ENCODE measurements at regions not wholly inside any gene's neighbourhood (a gene's known extent, or its start where the extent isn't known, plus 50 kb on each side); places are given as distances from the start of the nearest gene placed in this dataset.

DNA sequence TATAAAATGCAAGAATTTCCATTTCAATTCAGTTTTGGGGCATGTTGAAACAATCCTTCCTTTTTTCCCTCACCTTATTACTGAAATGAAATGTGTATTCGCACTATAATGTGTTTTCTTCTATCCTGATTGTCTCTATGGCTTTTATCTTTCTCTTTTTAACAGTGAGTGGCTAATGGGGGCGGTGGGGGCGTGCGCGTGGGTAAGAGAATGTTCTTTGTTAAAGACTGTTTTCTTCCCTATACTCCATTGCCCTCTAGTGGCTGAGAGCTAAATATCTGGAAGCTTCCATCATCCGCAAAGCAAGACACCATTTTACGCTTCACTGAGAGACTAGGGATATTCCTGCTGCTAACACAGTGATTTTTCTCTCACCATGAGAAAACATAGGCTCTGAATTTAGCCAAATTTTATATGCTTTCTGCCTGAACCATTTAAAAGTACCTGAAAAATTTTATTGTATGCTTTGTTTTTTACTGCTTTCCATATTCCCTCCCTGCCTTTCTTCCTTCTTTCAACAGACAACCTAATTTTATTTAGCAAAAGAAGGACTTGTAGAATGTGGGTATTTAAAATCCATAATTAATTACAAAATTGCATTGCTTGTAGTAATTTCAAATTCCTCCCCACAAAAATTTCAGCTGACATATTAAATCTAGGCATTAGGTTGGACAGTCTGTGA is 194.0 kb downstream of the GASK1B start:
- in situ Hi-C loops (cut with HindIII; ENCODE audit: low sequenced_read_pairs), result no loop called here

DNA sequence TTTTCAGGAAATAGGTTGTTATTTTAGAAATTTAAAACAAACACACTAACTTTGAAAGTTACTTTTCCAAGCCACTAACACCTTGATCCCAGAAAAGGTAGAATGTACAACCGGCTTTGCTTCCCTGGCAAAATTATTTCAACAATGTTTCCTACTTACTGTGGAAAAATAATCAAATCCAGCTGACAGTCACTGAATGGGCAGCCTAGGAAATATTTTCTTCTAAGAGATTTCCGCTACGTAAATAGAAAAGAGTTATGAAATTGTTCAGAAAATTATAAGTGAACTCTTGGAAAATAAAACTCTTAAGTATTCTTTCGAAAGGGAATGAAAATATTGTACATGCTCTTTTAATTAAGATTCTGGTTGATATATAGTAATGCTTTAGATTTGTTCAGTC is 195.7 kb downstream of the GASK1B start:
- in situ Hi-C loops (cut with HindIII; ENCODE audit: low sequenced_read_pairs), result no loop called here

DNA sequence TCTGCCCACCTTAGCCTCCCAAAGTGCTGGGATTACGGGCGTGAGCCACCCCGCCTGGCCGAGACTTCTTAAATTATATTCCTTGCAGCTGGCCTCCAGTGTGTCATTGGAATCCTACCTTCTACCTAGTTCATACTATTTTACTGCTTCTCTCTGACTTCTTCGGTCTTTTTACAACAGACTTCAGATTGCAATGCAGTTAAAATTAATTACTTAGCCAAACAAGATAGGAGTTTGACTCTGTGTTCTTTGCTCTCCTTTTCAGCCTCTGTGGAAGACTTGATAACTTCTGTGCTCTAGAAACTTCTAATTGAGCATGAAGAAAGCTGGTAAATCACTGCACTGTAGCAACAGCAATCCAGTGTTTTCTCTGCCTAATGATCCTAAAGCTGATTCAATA is 199.5 kb downstream of the GASK1B start:
- in situ Hi-C loops (cut with HindIII; ENCODE audit: low sequenced_read_pairs), result loop anchor here (25.0 kb wide), 1 partner anchor 761 kb away; the partner anchor contains the start of gene GRIA2

DNA sequence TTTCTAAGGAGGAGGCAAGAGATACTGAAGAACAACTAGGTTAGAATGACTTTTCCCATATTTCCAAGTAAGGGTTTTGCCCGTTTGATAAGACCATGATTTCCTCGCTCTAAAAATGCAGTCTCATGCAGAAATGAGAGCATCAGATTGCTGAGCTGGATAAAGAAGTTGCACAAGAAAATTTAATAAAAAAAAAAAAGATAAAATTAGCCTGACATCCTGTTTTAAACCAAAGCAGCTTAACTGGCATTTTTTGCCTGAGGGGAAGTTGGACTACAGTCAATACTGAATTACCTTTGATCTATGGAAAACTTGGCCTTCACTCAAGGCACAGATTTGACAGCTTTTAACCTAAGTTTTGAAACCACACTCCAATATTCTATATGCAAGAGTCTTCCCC is 208.4 kb downstream of the GASK1B start:
- in situ Hi-C loops (cut with HindIII; ENCODE audit: low sequenced_read_pairs), result loop anchor here (25.0 kb wide), 1 partner anchor 752 kb away; the partner anchor contains the start of gene GRIA2

DNA sequence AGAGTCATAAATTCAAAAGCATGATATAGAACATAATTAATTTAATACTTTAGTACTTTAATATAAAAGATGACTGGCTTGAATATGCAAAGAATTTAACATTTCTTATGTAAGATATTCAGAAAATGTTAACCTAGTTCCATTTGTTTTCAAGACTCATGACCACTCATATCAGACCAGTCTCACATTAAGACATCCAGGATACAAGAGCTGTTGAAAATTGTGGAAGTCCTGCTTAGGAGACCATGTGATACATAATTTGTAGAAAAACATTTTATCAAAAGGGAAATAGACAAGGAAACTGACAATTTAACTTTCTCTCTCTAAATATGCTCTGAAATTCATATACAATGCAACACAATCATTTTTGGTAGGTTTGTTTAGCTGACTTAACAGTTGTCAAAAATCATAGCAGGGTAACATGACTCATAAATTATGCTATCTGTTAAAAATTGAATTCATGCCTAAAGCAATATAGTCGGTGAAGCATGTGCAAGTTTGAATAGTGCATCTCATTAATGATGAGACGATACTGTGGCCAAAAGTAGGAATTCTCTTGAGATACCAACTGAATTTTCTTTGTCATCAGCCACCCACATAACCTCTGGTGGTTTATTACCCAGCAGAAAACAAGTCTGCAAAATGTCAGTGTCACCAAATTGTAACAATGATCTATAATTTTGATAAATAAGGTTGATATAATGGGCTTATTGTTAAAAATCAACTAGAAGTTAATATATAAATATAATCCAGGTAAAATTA is 211.4 kb downstream of the GASK1B start:
- in situ Hi-C loops (cut with HindIII; ENCODE audit: low sequenced_read_pairs), result loop anchor here (25.0 kb wide), 1 partner anchor 749 kb away; the partner anchor contains the start of gene GRIA2

DNA sequence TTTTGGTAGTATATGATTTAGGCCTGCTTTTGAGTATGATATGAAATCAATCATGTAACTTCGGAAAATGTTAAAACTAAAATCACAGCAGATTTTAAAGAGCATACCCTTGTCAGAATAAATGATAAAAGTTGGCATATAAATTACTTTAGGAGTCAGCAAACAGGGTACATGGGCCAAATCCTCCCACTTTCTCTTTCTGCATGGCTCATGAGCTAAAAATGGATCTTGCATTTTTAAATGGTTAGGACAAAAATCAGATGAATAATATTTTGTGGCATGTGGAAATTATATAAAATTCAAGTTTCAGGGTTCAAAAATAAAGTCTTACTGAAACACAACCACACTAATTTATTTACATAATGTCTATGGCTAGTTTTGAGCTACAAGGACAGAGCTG is 214.9 kb downstream of the GASK1B start:
- in situ Hi-C loops (cut with HindIII; ENCODE audit: low sequenced_read_pairs), result loop anchor here (25.0 kb wide), 1 partner anchor 746 kb away; the partner anchor contains the start of gene GRIA2

DNA sequence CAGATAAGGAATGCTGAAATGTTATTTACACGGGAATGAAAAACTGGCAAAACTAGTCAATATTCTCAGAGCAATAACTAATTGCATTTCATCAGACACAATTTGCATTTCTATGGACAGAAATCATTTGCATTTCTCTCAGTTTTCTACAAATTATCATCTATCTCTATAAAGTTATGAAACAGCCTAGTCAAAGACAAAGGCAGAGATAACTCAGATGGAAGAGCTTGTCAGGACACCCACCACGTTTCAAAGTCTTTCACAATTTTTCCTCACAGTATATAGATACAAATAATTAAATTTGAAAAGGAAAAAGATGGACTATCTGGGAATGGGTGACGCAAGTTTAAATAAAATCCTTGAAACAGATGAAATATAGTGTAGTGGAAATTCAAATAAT is 230.8 kb downstream of the GASK1B start:
- in situ Hi-C loops (cut with HindIII; ENCODE audit: low sequenced_read_pairs), result no loop called here

DNA sequence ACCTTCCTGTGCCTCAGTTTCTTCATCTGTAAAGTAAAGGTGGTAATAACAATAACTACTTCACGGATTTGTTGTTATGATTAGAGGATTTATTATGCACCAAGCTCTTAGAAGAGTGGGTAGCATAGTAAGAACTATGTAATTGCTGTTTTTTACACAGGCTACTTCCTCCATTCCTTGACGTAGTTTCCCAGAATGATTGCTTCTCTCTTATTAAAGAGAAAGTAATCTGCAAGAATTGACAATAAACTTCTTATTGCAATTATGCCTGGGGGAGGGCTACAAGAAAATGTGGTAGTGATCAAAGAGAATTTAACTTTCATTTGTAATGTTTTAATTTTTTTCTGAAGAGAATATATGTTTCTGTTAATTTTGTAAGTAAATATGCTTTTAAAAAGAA is 238.7 kb downstream of the GASK1B start:
- in situ Hi-C loops (cut with HindIII; ENCODE audit: low sequenced_read_pairs), result no loop called here

DNA sequence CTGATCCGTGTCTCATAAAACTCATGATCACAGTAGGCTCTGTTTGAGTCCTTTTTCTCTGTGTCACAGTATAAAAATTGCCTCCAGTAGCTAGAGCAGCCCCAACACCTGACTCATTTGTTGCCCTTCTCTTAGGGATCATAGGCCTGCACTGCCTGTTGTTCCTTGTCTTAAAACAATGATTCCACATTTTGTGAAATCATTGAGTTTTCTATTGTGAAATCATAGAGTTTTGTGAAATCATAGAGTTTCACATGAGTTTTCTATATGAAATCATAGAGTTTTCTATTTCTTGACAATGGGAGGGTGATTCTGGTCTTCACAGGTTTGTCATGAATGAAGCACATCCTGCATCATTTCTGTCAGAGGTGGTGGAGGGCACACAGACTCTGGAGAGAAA is 239.9 kb downstream of the GASK1B start:
- in situ Hi-C loops (cut with HindIII; ENCODE audit: low sequenced_read_pairs), result no loop called here

DNA sequence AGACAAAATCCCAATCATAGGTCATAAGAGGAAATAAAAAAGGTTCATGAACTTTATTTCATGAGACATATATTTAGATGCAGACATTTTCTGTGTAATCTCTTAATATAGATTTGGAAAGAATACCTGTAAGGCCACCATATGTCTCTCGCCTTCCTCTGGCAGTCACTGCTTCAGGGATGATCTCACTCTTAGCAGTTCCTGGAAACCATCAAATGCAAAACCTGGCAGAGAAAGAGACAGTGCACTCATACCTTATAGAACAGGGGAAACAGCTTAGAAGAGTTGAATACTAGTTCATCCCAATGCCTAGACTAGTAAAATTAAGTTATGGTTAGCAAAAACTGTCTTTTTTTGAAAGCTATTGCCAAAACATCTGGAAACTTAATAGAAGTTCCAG is 243.3 kb downstream of the GASK1B start:
- in situ Hi-C loops (cut with HindIII; ENCODE audit: low sequenced_read_pairs), result no loop called here

DNA sequence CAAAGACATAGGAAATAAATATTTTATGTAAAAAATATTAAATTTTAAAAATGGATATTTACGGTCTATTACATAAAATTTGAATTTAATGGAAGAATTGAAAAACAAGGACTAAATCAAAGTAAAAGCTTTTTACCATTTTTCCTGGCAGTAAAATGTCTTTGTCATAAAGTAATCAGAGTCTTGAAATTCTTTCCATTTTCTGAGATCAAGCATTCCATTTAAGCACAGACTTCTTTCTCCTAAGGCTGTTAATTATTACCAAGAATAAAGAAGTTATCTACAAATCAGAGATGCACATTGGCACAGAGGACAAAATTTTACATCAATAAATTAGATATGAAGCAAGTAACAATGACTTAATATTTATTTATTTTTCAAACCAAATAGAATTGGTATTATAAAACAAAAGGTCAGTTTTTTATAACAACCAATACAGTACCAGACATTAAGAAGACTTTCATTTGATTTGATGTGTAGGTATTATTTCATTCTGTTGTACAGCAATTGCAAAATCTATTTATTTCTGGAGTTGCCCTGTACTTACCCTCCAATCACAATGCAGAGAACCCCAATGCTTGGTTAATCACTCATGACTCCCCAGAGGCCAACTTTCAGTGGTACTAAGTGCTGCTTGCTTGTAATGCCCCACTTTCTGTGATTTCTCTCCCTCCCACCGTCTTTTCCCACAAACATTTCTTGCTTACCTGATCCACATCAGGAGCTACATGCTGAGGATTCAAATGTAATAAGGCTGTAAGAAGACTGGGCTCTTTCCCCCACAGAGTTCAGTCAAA is 254.6 kb downstream of the GASK1B start:
- in situ Hi-C loops (cut with HindIII; ENCODE audit: low sequenced_read_pairs), result no loop called here

DNA sequence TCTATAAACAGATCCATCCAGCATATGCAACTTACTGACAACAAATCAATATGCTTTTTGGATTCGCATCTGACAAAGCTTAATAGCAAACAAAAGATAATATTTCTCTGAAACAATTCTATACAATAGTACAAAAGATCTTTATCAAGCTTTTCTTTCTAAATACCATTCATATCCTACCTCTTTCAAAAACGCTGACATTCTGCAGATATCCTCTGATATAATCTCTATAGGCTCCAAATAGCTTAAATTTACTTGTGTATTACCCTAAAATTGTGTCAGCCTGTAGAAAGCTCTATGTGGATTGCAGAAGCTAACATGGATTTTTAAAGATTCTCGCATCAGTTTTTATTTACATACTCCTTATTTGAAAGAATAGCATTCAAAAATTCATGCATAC is 260.6 kb downstream of the GASK1B start:
- in situ Hi-C loops (cut with HindIII; ENCODE audit: low sequenced_read_pairs), result no loop called here

DNA sequence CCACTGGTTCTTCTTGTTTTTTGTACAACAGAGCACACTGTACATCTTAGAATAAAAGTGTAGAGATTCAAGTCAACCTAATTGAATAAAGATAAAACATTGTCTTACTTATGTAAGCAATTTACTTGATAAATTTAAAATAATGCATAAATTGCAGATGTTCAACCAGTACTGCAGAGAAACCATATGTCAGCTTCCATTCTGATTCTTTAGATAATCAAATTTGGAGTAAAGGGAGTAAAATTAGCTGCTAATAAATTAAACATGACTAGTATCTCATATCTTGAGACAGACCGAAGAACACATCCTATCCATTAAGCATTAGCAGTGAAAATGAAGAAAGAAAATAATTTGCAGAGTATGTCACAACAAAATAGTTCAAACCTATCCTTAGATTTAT is 261.2 kb downstream of the GASK1B start:
- in situ Hi-C loops (cut with HindIII; ENCODE audit: low sequenced_read_pairs), result no loop called here

DNA sequence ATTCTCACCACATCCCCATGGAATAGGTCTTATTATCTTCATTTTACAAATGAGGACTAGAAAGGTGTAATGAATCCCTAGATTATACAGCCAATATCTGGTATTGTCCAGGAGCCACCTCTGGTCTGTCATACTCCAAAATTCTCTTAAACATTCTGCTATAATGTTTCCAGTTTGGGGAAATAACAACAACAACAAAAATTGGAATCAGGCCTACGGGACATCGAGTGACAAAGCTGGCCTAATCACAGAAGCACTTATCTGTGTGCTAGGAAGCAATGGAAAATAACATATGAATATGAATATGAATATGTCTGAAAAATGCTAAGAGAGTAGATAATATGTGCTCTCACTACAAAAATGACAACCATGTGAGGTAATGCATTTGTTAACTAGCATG is 264.1 kb downstream of the GASK1B start:
- in situ Hi-C loops (cut with HindIII; ENCODE audit: low sequenced_read_pairs), result no loop called here

DNA sequence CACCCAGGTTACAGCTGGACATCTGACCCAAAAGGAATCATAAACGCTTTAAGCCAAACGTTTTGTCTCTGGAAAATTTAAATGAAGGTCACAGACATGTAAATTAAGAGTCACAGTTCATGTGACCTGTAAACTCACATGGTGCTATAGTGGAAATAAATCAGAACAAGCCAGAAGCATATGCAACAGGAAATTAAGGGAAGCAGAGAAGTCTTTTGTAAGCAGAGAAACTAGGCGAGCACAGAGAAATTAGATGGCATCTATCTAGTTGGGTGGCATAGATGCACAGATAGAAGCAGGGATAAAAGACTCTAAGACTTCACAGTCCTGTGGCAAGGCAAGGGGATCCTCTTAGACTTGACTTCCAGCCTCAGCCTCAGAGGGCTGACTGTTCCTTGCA is 264.8 kb downstream of the GASK1B start:
- in situ Hi-C loops (cut with HindIII; ENCODE audit: low sequenced_read_pairs), result no loop called here

DNA sequence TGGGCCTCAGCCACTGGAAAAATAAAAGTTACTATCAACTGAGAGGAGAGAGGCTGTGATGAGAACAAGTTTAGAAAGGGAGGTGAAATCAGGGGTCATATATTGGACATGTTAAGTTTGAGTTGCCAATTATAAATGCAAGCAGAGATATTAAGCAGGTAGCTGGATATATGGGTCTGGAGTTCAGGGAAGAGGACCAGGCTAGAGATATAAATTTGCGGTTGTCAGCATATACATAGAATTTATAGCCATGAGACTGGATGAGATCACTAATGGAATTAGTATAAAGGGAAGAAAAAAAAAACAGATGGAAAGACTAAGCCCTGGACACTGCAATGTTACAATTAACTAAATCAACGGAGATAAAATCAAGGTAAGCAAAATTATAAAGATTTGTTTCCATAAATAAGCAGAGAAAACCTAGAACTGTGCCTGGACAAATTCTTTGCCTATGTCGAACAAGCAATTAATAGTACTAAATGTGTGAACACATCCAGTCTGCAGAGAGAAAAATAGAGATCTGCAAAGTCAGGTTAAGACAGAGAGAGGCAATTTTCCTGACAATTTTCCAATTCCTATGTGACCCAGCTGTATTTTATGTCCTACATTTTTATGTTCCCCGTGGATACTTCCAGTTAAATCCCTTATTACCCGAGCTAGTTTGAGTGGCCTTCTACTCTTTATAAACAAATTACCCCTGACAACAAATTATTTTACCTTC is 265.4 kb downstream of the GASK1B start:
- in situ Hi-C loops (cut with HindIII; ENCODE audit: low sequenced_read_pairs), result no loop called here

DNA sequence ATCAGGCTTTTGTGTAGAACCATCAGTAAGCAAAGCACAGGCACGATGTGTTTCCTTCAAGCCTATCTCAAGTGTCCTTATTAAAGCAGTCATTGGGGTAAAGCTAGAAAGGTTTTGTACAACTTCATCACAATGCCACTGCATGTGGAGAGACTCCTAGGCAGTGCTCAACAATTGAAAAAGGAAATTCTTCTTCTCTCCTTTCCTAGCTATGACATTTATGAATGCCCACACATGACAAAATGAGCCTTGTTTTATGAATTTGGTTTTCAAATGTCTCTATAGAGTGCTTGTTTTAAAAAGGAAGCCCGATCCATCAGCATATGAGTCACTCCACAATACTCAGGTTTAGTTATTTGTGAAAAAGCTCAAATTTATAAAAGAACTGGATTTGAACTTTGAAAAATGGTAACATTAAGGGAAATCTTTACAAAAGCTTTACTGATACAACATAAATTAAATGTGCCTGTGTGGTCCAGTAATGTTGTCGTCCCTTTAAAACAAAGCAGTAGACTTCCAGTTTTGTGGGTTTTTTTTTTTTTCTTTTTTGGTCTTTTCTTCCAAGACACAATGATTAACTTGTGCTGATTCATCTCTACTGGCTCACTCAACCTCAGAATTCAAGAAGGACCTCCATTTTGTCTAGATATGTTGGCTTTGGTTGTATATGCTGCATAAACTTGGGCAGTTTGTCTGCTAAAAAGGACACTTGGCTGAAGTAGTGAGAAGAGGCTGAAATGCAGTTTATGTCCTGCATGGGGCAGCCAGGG is 273.8 kb downstream of the GASK1B start:
- in situ Hi-C loops (cut with HindIII; ENCODE audit: low sequenced_read_pairs), result no loop called here

DNA sequence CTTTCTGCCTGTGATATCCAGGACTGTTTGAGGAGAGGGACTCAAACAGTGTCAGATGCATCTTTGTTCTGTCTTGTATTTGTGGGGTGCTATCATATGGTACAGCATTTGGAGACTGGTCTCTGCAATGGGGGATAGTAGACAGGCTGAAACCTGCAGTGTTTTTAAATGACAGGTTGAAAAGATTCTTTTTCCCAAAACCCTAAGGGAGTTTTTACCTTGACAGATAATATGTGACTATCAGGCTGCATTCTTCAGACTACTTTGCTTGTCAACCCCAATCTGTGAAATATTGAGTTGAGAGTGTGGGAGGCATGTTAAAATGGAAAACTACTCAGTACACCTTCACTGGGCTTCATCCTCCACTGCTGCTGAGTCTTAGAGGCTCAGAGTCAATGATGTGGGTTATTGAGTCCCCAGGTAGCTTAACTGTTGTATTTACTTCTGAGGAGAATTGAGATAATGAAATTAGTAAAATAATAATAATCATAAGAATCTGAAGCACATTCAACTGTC is 274.9 kb downstream of the GASK1B start:
- in situ Hi-C loops (cut with HindIII; ENCODE audit: low sequenced_read_pairs), result no loop called here

DNA sequence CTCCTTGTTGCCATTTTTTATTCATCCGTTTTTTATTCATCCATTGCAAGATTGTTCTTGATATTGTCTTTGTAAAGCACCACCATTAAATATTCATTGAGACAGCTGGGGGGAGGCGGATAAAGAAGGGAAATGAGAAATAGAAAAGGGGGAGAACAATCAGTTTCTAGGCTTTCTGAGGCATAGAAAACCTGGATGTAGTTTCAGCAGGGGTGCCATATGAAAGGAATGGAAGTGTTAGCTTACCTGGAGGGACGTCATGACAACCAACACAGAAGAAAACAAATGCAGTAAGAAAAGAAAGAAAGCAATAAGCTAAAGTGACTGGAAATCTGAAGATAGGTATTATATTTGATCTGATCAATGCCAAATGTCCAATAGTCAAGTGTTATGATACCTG is 276.1 kb downstream of the GASK1B start:
- in situ Hi-C loops (cut with HindIII; ENCODE audit: low sequenced_read_pairs), result no loop called here

DNA sequence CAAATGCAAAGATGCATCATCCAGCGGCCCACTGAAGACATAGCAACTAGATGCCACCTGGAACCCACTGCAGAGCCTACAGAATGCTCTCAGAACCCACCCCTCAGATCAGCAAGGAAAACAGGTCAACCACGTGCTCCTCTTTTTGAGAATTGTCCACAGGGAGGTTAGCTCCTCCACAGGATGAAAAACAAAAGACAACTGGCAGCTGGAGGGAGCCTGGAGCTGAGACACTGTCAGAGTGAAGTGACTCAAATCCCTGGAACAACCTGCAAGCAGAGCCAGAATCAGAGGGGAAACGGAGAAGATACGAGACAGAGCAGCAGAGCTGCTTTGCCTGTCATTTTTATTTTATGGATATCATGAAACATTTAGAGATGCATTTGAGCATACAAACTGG is 277.6 kb downstream of the GASK1B start:
- in situ Hi-C loops (cut with HindIII; ENCODE audit: low sequenced_read_pairs), result no loop called here
